ENCODE measurements at regions not wholly inside any gene's neighbourhood (a gene's known extent, or its start where the extent isn't known, plus 50 kb on each side); places are given as distances from the start of the nearest gene placed in this dataset.

DNA sequence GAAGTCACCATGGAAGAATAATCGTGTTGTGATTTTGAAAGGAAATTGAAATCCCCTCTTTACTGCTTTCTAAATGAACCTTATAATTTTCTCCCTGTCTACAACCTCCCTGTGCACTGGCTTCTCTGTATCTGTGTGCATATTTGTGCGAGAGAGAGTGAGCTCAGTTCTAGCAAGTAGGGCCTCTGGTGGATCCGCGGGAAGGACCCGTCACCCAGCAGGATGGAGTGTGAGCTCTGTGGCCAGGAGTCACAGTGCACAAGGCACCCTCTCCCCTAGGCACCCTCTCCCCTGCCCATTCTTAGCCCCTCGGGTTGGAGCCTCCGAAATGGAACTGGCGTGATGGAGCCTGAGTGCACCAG lies 109.0 kb downstream of the TRIM29 start:
- no peak overlapping the region for H3K4me3 ChIP-seq (ENCODE audit: low read depth, low read length)
- TF ChIP-seq, protein P1, sequence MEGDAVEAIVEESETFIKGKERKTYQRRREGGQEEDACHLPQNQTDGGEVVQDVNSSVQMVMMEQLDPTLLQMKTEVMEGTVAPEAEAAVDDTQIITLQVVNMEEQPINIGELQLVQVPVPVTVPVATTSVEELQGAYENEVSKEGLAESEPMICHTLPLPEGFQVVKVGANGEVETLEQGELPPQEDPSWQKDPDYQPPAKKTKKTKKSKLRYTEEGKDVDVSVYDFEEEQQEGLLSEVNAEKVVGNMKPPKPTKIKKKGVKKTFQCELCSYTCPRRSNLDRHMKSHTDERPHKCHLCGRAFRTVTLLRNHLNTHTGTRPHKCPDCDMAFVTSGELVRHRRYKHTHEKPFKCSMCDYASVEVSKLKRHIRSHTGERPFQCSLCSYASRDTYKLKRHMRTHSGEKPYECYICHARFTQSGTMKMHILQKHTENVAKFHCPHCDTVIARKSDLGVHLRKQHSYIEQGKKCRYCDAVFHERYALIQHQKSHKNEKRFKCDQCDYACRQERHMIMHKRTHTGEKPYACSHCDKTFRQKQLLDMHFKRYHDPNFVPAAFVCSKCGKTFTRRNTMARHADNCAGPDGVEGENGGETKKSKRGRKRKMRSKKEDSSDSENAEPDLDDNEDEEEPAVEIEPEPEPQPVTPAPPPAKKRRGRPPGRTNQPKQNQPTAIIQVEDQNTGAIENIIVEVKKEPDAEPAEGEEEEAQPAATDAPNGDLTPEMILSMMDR (IDR thresholded peaks at IDR 0.05; ENCODE audit: insufficient read depth, low read depth, low read length): no peak
- no peak for DNase-seq (ENCODE audit: low read depth)

DNA sequence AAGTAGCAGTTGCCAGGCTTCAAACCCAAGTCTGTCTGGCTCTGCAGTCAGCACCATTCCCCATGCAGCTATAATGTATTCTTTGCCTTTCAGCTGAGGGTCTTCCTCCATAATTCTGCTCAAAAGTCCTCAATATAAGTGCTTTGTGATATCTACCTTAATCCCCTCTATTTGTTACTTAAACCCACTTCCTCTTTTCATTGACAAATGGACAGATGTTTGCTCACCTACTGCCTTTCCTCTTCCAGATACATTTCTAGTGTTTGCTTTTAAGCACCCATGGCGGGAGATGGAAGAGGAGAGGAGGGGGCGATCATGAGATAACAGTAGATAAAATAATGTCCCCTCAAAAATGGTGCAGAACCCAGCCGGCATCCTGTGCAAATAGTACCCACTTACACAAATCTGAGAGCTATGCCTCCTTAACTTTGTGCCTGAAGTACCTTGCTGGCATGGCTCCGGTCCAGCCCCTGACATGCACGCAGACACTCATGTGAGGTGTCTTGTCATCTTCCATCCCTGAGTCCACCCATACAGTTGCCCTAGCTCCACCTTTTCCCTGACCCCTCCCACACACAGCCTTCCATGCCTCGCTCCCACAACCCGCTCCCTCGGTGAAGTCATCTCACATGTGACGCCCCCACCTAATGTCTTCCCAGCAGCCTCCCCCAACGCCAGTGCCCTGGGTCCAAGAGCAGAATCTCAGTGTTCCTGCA lies 109.6 kb downstream of the TRIM29 start:
- DNase-seq (ENCODE audit: low read depth): no peak
- TF ChIP-seq, protein P1 (IDR thresholded peaks at IDR 0.05; ENCODE audit: insufficient read depth, low read depth, low read length): no peak
- no peak overlapping the region for H3K4me3 ChIP-seq (ENCODE audit: low read depth, low read length)

DNA sequence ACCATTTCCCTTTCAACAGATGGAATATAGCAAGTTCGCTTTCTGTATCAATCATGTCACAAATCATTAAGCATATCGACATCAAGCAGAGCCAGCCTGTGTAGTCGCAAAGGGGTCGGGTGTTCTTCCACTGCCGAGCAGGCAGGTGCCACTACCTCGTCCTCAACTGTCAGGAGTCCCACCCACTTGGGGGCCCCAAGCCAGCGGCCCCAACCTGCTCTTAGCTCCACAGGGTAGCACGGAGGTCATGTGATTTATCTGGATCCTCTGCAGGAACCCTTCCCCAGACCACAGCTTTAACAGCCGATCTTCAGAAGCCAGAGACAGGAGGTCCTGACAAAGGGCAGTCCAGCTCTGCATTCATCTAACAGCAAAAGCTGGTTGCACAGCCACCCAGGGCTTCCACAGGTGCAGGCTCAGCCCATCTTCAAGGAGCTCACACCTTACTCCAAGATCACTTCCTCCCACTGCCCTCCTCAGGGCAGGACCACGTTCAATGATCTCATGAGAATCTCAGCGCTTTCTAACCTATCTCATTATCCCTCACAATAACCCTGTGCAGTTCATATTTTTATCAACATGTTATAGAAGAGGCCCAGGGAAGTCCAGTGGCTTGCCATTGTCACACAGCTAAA lies 110.2 kb downstream of the TRIM29 start:
- no peak overlapping the region for H3K4me3 ChIP-seq (ENCODE audit: low read depth, low read length)
- DNase-seq (ENCODE audit: low read depth): no peak
- TF ChIP-seq, protein P1 (IDR thresholded peaks at IDR 0.05; ENCODE audit: insufficient read depth, low read depth, low read length): no peak

DNA sequence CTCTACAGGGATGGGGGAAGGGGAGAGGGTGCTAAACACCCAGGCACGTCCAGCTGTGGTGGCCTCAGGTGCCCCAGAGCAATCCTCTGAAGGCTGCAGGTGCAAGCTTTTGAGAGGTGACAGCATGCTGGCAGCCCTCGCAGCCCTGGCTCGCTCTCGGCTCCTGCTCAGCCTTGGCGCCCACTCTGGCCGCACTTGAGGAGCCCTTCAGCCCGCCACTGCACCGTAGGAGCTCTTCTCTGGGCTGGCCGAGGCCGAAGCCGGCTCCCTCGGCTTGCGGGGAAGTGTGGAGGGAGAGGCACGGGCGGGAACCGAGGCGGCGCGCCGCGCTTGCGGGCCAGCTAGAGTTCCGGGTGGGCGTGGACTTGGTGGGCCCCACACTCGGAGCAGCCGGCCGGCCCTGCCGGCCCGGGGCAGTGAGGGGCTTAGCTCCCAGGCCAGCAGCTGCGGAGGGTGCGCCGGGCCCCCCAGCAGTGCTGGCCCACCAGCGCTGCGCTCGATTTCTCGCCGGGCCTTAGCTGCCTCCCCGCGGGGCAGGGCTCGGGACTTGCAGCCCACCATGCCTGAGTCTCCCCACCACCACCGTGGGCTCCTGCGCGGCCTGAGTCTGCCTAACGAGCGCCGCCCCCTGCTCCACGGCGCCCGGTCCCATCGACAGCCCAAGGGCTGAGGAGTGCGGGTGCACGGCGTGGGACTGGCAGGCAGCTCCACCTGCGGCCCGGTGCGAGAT lies 112.1 kb downstream of the TRIM29 start:
- no peak overlapping the region for H3K4me3 ChIP-seq (ENCODE audit: low read depth, low read length)
- TF ChIP-seq, protein P1 (IDR thresholded peaks at IDR 0.05; ENCODE audit: insufficient read depth, low read depth, low read length): no peak
- no peak for DNase-seq (ENCODE audit: low read depth)

DNA sequence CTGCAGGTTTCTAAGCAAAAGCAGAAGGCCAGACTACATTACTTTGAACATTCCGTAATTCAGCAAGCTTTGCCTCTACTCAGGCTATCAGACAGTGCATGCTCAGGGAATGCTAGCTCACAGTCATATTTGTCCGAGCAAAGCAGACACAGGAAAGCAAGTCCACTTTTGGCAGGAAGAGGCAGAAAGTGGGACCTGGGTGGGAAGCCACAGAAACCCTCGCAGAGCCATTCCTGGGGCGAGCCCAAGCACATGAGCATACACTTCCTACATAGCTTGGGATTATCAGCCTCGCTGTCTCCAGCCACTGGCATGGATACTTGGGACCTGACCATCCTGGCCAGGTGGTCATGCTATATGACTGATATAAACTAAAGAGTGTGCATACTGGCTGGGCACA lies 113.3 kb downstream of the TRIM29 start:
- TF ChIP-seq, protein P1 (IDR thresholded peaks at IDR 0.05; ENCODE audit: insufficient read depth, low read depth, low read length): no peak
- H3K4me3 ChIP-seq (ENCODE audit: low read depth, low read length): no peak overlapping the region
- DNase-seq (ENCODE audit: low read depth): no peak

DNA sequence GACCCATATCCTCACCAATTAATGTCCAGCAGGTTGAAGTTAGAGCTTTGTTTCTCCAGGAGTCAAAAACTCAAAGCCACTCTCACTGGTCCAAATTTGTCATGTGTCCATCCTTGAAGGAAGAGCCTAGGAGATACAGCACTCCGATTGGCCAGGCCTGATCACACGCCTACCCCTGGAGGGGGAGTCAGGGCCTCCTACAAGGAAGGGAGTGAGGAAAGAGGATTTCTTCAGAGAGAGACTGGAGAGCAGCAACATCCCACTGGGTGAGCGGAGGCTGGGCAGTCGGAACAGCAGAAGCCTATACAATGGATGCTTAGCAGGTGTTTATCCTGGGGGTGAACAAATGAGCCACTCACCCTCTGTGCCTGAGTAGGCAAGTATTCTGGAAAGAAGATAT lies 113.9 kb downstream of the TRIM29 start:
- TF ChIP-seq, protein P1 (IDR thresholded peaks at IDR 0.05; ENCODE audit: insufficient read depth, low read depth, low read length): no peak
- no peak overlapping the region for H3K4me3 ChIP-seq (ENCODE audit: low read depth, low read length)
- no peak for DNase-seq (ENCODE audit: low read depth)
